ENCODE measurements at regions not wholly inside any gene's neighbourhood (a gene's known extent, or its start where the extent isn't known, plus 50 kb on each side); places are given as distances from the start of the nearest gene placed in this dataset.

DNA sequence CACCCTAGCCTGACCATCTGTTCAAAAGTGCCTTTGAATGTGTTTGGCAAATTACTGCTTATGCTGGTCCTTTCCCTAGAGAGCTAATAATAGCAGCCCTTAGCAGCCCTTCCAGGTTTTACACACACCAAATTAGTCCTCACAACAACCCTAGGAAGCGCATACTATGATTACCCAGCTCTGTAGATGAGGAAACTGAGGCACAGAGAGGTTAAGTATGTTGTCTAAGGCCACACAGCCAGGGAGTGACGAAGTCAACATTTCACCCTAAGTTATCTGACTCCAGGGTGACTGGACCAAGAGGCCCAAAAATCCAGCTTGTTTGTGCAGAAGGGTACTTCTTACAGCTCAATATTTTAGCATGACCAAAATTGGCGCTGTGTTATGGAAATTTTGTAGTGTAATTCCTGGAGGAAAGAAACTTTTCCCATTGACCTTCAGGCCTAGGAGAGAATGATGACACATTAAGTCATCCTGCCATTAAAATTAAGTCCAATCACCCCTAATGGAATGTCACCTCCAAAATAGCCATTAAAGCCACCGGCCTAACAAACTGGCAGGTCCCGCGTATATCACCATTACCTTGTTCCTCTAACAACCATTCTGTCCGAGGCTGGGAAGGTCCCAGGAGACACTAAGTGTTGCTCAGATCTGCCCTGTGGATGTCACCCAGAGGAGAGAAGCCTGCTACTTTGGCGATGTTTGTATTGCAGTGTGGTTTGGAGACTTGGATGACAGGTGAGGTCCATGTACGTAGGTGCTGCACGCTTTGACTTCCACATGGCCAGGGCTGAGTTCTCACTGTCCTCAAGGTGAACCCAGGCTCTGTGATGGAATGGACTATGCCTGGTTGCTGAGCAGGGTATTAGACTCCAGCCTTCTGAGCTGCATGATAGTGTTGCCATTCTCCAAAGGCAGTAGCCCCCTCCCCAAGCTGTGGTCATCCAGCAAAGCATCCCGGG is 258.3 kb downstream of the TOMM20 start:
- no peaks in the 10 kb centered on the region for H3K9me2 ChIP-seq (ENCODE audit: insufficient read depth, low read length)
- no peaks in the 10 kb centered on the region for H4K20me1 ChIP-seq (ENCODE audit: insufficient read depth)
- no peaks in the 10 kb centered on the region for H3K27me3 ChIP-seq (ENCODE audit: insufficient read depth, low read depth, low read length)
- no peak overlapping the region for H3K9ac ChIP-seq (ENCODE audit: low read length)
- no peak overlapping the region for H3K4me2 ChIP-seq (ENCODE audit: low read length)
- H3K9me3 ChIP-seq (ENCODE audit: low read length) = no peaks in the 10 kb centered on the region
- no peaks in the 10 kb centered on the region for H3K36me3 ChIP-seq (ENCODE audit: insufficient read depth, low read length)
- no peaks in the 10 kb centered on the region for H3K79me2 ChIP-seq (replicated peaks; ENCODE audit: insufficient read depth, low read length)
- H3K4me3 ChIP-seq (ENCODE audit: low read length) = no peak overlapping the region
- H2AFZ ChIP-seq (ENCODE audit: low read depth, low read length) = no peak overlapping the region
- no peaks in the 10 kb centered on the region for H3F3A ChIP-seq (ENCODE audit: insufficient read depth, low read length, poor library complexity, severe bottlenecking)
- H3K27ac ChIP-seq (ENCODE audit: low read length) = no peak overlapping the region
- TF ChIP-seq EP300 (conservative IDR thresholded peaks at IDR 0.05; ENCODE audit: poor library complexity, severe bottlenecking) = no peak

DNA sequence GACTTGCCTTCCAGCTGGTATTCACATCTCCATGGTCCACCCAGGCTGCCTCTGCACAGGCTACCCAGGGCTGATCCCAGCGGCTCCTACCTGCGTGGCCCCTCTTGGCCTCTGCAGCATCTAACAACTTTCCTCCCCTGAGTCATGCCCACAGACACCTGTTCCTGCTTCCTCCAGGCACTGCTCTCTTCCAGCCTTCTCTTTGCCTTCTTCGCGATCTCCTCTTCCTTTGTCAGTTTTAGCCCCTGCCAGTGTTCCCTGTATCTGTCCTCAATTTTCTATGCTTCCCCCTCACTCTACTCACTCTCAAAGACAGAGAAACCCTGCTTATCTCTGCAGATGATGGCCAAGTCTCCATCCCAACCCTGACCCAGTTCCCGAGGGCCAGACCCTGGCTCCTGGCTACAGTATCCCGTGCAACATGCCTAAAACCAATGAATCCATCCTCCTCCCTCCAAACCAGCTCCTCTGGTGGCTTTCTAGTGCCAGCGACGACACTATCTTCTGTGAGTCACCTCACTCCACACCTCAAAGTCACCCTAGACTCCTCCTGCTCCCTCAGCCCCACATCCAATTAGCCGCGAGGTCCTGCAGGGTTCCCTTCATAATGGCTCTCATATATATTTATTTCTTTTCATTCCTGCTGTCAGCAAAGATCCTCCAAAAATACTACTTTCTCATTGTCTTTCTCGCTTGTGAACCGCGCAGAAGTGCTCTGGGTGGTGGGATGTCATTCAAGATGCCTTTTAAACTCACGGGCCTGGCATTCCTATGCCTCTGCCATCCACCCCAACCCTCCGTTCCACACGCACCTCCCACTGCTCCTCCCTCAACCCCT is 259.2 kb downstream of the TOMM20 start:
- Histone ChIP-seq H2AFZ (ENCODE audit: low read depth, low read length) (no peak overlapping the region), H3K36me3 (ENCODE audit: insufficient read depth, low read length) (no peaks in the 10 kb centered on the region), H3K9me3 (ENCODE audit: low read length) (no peaks in the 10 kb centered on the region), H3K27ac (ENCODE audit: low read length) (no peak overlapping the region), H3K79me2 (replicated peaks; ENCODE audit: insufficient read depth, low read length) (no peaks in the 10 kb centered on the region), H3K4me2 (ENCODE audit: low read length) (no peak overlapping the region), H3K9me2 (ENCODE audit: insufficient read depth, low read length) (no peaks in the 10 kb centered on the region), H3K9ac (ENCODE audit: low read length) (no peak overlapping the region), H3K4me3 (ENCODE audit: low read length) (no peak overlapping the region), H3K27me3 (ENCODE audit: insufficient read depth, low read depth, low read length) (no peaks in the 10 kb centered on the region), H4K20me1 (ENCODE audit: insufficient read depth) (no peaks in the 10 kb centered on the region), H3F3A (ENCODE audit: insufficient read depth, low read length, poor library complexity, severe bottlenecking) (no peaks in the 10 kb centered on the region)
- TF ChIP-seq SMC3 (conservative IDR thresholded peaks at IDR 0.05; ENCODE audit: poor library complexity) = no peak
- TF ChIP-seq EZH2 (IDR thresholded peaks at IDR 0.05; ENCODE audit: borderline replicate concordance, insufficient read depth, low read length, poor library complexity, severe bottlenecking) = no peak
- no peak for TF ChIP-seq MXI1 (conservative IDR thresholded peaks at IDR 0.05; ENCODE audit: poor library complexity, severe bottlenecking)
- TF ChIP-seq TAF1 (IDR thresholded peaks at IDR 0.05; ENCODE audit: low read depth) = no peak
- no peak for TF ChIP-seq POLR2AphosphoS5 (IDR thresholded peaks at IDR 0.05)
- TF ChIP-seq, protein P1, sequence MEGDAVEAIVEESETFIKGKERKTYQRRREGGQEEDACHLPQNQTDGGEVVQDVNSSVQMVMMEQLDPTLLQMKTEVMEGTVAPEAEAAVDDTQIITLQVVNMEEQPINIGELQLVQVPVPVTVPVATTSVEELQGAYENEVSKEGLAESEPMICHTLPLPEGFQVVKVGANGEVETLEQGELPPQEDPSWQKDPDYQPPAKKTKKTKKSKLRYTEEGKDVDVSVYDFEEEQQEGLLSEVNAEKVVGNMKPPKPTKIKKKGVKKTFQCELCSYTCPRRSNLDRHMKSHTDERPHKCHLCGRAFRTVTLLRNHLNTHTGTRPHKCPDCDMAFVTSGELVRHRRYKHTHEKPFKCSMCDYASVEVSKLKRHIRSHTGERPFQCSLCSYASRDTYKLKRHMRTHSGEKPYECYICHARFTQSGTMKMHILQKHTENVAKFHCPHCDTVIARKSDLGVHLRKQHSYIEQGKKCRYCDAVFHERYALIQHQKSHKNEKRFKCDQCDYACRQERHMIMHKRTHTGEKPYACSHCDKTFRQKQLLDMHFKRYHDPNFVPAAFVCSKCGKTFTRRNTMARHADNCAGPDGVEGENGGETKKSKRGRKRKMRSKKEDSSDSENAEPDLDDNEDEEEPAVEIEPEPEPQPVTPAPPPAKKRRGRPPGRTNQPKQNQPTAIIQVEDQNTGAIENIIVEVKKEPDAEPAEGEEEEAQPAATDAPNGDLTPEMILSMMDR (IDR thresholded peaks at IDR 0.05; ENCODE audit: poor library complexity, severe bottlenecking) = no peak
- no peak for TF ChIP-seq REST (IDR thresholded peaks at IDR 0.05; ENCODE audit: borderline replicate concordance)
- TF ChIP-seq RAD21 (conservative IDR thresholded peaks at IDR 0.05) = no peak
- TF ChIP-seq EP300 (conservative IDR thresholded peaks at IDR 0.05; ENCODE audit: poor library complexity, severe bottlenecking) = no peak

Data from neural cell (in vitro differentiated cells).